ENCODE measurements at regions not wholly inside any gene's neighbourhood (a gene's known extent, or its start where the extent isn't known, plus 50 kb on each side); places are given as distances from the start of the nearest gene placed in this dataset.
A peak's percentile ranks its signal among the peaks of the same experiment; 100 is the strongest.

GRCh38 chr3:30112902-30113484 lies 493.4 kb upstream of the TGFBR2 start:
- TF ChIP-seq CTCF (IDR thresholded peaks at IDR 0.05; ENCODE audit: low read depth, low read length, poor library complexity, severe bottlenecking) (peak; percentile 69), EZH2phosphoT487 (IDR thresholded peaks at IDR 0.05; ENCODE audit: borderline replicate concordance, low read length) (no peak)
- H3F3A ChIP-seq (ENCODE audit: control insufficient read depth, insufficient read depth), result no peaks in the 10 kb centered on the region
- no peaks in the 10 kb centered on the region for H3K9me3 ChIP-seq (ENCODE audit: control insufficient read depth, insufficient read depth, low read length)
- H3K4me3 ChIP-seq (ENCODE audit: low read length), result no peak overlapping the region
- H3K79me2 ChIP-seq (ENCODE audit: control insufficient read depth, low read length), result no peaks in the 10 kb centered on the region
- no peaks in the 10 kb centered on the region for H3K4me1 ChIP-seq (ENCODE audit: control insufficient read depth, low read length)
- peaks cover 5% of the 10 kb centered on the region; the same call in 1 of the 2 replicates for H3K27me3 ChIP-seq (ENCODE audit: control insufficient read depth, low read length)
- no peak overlapping the region for H3K27ac ChIP-seq (ENCODE audit: low read depth, low read length)
- no peaks in the 10 kb centered on the region for H3K36me3 ChIP-seq (ENCODE audit: control insufficient read depth, low read length)
- no peaks in the 10 kb centered on the region for H3K9me2 ChIP-seq (replicated peaks; ENCODE audit: control insufficient read depth, low read length)
- no peaks in the 10 kb centered on the region for H4K20me1 ChIP-seq (ENCODE audit: control insufficient read depth, insufficient read depth, low read depth, low read length)
- no peak overlapping the region for H3K4me2 ChIP-seq (ENCODE audit: low read length)

DNA sequence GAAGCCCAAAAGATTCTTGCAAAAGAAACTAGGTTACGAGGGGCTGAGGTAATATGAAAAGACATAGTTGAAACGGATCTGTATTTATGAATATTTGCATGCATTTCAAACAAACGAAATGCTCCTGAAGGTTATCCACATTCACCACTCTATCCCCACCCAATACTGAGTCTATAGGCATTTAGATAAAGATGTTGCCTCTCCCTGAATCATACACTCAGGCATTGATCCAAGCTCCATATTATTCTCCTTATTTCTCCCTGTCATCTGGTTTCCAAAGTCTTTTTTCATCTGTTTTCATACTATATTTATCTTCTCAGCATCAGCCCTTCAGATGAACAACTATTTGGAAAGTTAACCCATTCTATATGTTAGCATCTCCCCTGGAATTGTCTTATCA lies 492.5 kb upstream of the TGFBR2 start:
- TF ChIP-seq EZH2phosphoT487 (IDR thresholded peaks at IDR 0.05; ENCODE audit: borderline replicate concordance, low read length) (no peak), CTCF (IDR thresholded peaks at IDR 0.05; ENCODE audit: low read depth, low read length, poor library complexity, severe bottlenecking) (no peak)

DNA sequence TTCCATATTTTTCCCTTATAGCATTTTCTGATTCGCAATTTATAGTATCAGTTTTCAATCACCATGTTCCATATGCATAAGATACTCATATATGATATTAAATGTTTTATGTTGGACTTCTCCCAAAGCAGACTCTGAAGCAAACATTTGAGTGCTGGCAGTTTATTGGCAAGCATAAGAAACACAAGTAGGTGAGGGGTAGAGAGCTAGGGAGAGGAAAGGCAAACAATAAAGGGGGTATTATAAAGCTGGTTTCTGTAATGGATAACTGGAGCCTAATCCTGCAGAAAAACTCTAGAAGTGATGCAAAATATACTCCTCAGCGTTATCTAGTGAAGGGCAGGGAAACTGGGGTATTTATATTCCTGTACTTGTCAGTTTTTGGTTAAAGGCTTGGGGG lies 491.5 kb upstream of the TGFBR2 start:
- Histone ChIP-seq H3F3A (ENCODE audit: control insufficient read depth, insufficient read depth) (no peaks in the 10 kb centered on the region), H3K79me2 (ENCODE audit: control insufficient read depth, low read length) (no peaks in the 10 kb centered on the region), H3K4me1 (ENCODE audit: control insufficient read depth, low read length) (no peaks in the 10 kb centered on the region), H3K9me2 (replicated peaks; ENCODE audit: control insufficient read depth, low read length) (no peaks in the 10 kb centered on the region), H3K4me2 (ENCODE audit: low read length) (no peak overlapping the region), H3K4me3 (ENCODE audit: low read length) (no peak overlapping the region), H4K20me1 (ENCODE audit: control insufficient read depth, insufficient read depth, low read depth, low read length) (no peaks in the 10 kb centered on the region), H3K9me3 (ENCODE audit: control insufficient read depth, insufficient read depth, low read length) (no peaks in the 10 kb centered on the region), H3K27ac (ENCODE audit: low read depth, low read length) (no peak overlapping the region), H3K27me3 (ENCODE audit: control insufficient read depth, low read length) (peaks cover 3% of the 10 kb centered on the region; the same call in 1 of the 2 replicates), H3K36me3 (ENCODE audit: control insufficient read depth, low read length) (no peaks in the 10 kb centered on the region)
- TF ChIP-seq EZH2phosphoT487 (IDR thresholded peaks at IDR 0.05; ENCODE audit: borderline replicate concordance, low read length), result no peak
- no peak for TF ChIP-seq CTCF (IDR thresholded peaks at IDR 0.05; ENCODE audit: low read depth, low read length, poor library complexity, severe bottlenecking)

More for the DNA sequence above, 492.5 kb upstream of the TGFBR2 start:
- no peak overlapping the region for H3K4me2 ChIP-seq (ENCODE audit: low read length)
- H3K79me2 ChIP-seq (ENCODE audit: control insufficient read depth, low read length), result no peaks in the 10 kb centered on the region
- H3K27me3 ChIP-seq (ENCODE audit: control insufficient read depth, low read length), result peaks cover 5% of the 10 kb centered on the region; the same call in 1 of the 2 replicates
- H3K4me3 ChIP-seq (ENCODE audit: low read length), result no peak overlapping the region
- H3F3A ChIP-seq (ENCODE audit: control insufficient read depth, insufficient read depth), result no peaks in the 10 kb centered on the region
- no peaks in the 10 kb centered on the region for H3K36me3 ChIP-seq (ENCODE audit: control insufficient read depth, low read length)
- no peaks in the 10 kb centered on the region for H4K20me1 ChIP-seq (ENCODE audit: control insufficient read depth, insufficient read depth, low read depth, low read length)
- H3K9me3 ChIP-seq (ENCODE audit: control insufficient read depth, insufficient read depth, low read length), result no peaks in the 10 kb centered on the region
- H3K27ac ChIP-seq (ENCODE audit: low read depth, low read length), result no peak overlapping the region
- no peaks in the 10 kb centered on the region for H3K9me2 ChIP-seq (replicated peaks; ENCODE audit: control insufficient read depth, low read length)
- H3K4me1 ChIP-seq (ENCODE audit: control insufficient read depth, low read length), result no peaks in the 10 kb centered on the region

Data from DOHH2 (cell line).